Liver (tissue), 8 donors: ENCODE measurements at regions not wholly inside any gene's neighbourhood (a gene's known extent, or its start where the extent isn't known, plus 50 kb on each side); places are given as distances from the start of the nearest gene placed in this dataset.

ENCODE experiments used
- DNase-seq: peaks from one replicate; pipeline ENCODE4 v3.0.0-alpha.2; 2017; ENCODE audit warnings: low spot score
- H3K27ac ChIP-seq, 2 donors: one replicate each; pipeline ENCODE4 v1.7.0; 2013; ENCODE audit warnings: inconsistent platforms in 2 of 2, low read length in 2 of 2, control low read depth in 1 of 2, low read depth in 1 of 2, mild to moderate bottlenecking in 1 of 2
- H3K27me3 ChIP-seq, 4 donors: one replicate each; pipeline versions ENCODE4 v1.6.1 to v1.7.0; 2013; ENCODE audit warnings: low read length in 3 of 4, inconsistent platforms in 1 of 4, mild to moderate bottlenecking in 1 of 4, moderate library complexity in 1 of 4; ENCODE audit not compliant: control insufficient read depth in 4 of 4, insufficient read depth in 4 of 4
- H3K36me3 ChIP-seq, 4 donors: one replicate each; pipeline versions ENCODE4 v1.6.1 to v1.7.0; 2013; ENCODE audit warnings: low read length in 3 of 4, mild to moderate bottlenecking in 3 of 4, low read depth in 1 of 4, moderate library complexity in 1 of 4; ENCODE audit not compliant: control insufficient read depth in 4 of 4, insufficient read depth in 3 of 4
- H3K4me1 ChIP-seq, 4 donors: one replicate each; pipeline versions ENCODE4 v1.6.1 to v1.7.0; 2013; ENCODE audit warnings: low read length in 3 of 4, mild to moderate bottlenecking in 3 of 4, moderate library complexity in 1 of 4; ENCODE audit not compliant: control insufficient read depth in 4 of 4, insufficient read depth in 4 of 4
- H3K4me3 ChIP-seq, 3 donors: one replicate each; pipeline versions ENCODE4 v1.6.1 to v1.7.0; 2013; ENCODE audit warnings: low read length in 3 of 3, control low read depth in 1 of 3, low read depth in 1 of 3, mild to moderate bottlenecking in 1 of 3
- H3K9ac ChIP-seq, 2 donors: one replicate each; pipeline ENCODE4 v1.7.0; 2013; ENCODE audit warnings: low read length in 2 of 2, mild to moderate bottlenecking in 2 of 2, moderate library complexity in 2 of 2, control low read depth in 1 of 2, low read depth in 1 of 2
- H3K9me3 ChIP-seq, 4 donors: one replicate each; pipeline versions ENCODE4 v1.6.1 to v1.7.0; 2013; ENCODE audit warnings: low read length in 3 of 4; ENCODE audit not compliant: control insufficient read depth in 4 of 4
- ATF3 ChIP-seq: IDR thresholded peaks from 2 replicates; pipeline ENCODE4 v1.6.1; 2016; ENCODE audit warnings: antibody characterized with exemption
- CTCF ChIP-seq: fragments of 150-350 bp; IDR thresholded peaks from 2 replicates; pipeline ENCODE4 v1.5.1; 2017; ENCODE audit warnings: improper control_type of control experiment, low read depth, low read length; ENCODE audit not compliant: missing input control
- EGR1 ChIP-seq, 2 donors: IDR thresholded peaks; 2 replicates each; pipeline ENCODE4 v1.6.1; 2016 to 2018; ENCODE audit warnings: antibody characterized with exemption in 2 of 2, low read depth in 2 of 2
- FOXA1 ChIP-seq: IDR thresholded peaks from 2 replicates; pipeline ENCODE4 v1.6.1; 2016; ENCODE audit warnings: antibody characterized with exemption
- FOXA2 ChIP-seq: IDR thresholded peaks from 2 replicates; pipeline ENCODE4 v1.6.1; 2016; ENCODE audit warnings: antibody characterized with exemption
- GABPA ChIP-seq, 2 donors: IDR thresholded peaks in 1 of 2; conservative IDR thresholded peaks in 1 of 2; 2 replicates each; pipeline ENCODE4 v1.6.1; 2016; ENCODE audit warnings: antibody characterized with exemption in 2 of 2, mild to moderate bottlenecking in 1 of 2, moderate library complexity in 1 of 2
- HNF4A ChIP-seq, 2 donors: conservative IDR thresholded peaks; 2 replicates each; pipeline ENCODE4 v1.6.1; 2016; ENCODE audit warnings: antibody characterized with exemption in 2 of 2, mild to moderate bottlenecking in 2 of 2
- HNF4G ChIP-seq: IDR thresholded peaks from 2 replicates; pipeline ENCODE4 v1.6.1; 2016; ENCODE audit warnings: antibody characterized with exemption
- JUND ChIP-seq, 2 donors: IDR thresholded peaks; 2 replicates each; pipeline ENCODE4 v1.6.1; 2016; ENCODE audit warnings: antibody characterized with exemption in 2 of 2
- MAX ChIP-seq: IDR thresholded peaks from 2 replicates; pipeline ENCODE4 v1.6.1; 2016; ENCODE audit warnings: antibody characterized with exemption
- NR2F2 ChIP-seq: IDR thresholded peaks from 2 replicates; pipeline ENCODE4 v1.6.1; 2016; ENCODE audit warnings: antibody characterized with exemption
- RAD21 ChIP-seq, 2 donors: IDR thresholded peaks; 2 replicates each; pipeline ENCODE4 v1.6.1; 2016; ENCODE audit warnings: antibody characterized with exemption in 2 of 2, mild to moderate bottlenecking in 2 of 2
- REST ChIP-seq: IDR thresholded peaks from 2 replicates; pipeline ENCODE4 v1.6.1; 2016; ENCODE audit warnings: antibody characterized with exemption, mild to moderate bottlenecking
- RXRA ChIP-seq, 2 donors: IDR thresholded peaks; 2 replicates each; pipeline ENCODE4 v1.6.1; 2017 to 2018; ENCODE audit warnings: antibody characterized with exemption in 2 of 2, mild to moderate bottlenecking in 1 of 2
- SP1 ChIP-seq: IDR thresholded peaks from 2 replicates; pipeline ENCODE4 v1.6.1; 2018; ENCODE audit warnings: antibody characterized with exemption, mild to moderate bottlenecking
- TAF1 ChIP-seq: conservative IDR thresholded peaks from 2 replicates; pipeline ENCODE4 v1.6.1; 2016; ENCODE audit warnings: antibody characterized with exemption, mild to moderate bottlenecking
- YY1 ChIP-seq: IDR thresholded peaks from 2 replicates; pipeline ENCODE4 v1.6.1; 2016; ENCODE audit warnings: antibody characterized with exemption, mild to moderate bottlenecking
- ZBTB33 ChIP-seq: IDR thresholded peaks from 2 replicates; pipeline ENCODE4 v1.6.1; 2016; ENCODE audit warnings: antibody characterized with exemption
- WGBS: extraction: QIAGEN DNeasy Blood & Tissue Kit; methylation state at CpG from one replicate; pipeline ENCODE4 v1.1.7; 2013; 5-methylcytosine and 5-hydroxymethylcytosine counted together
- donor health status: healthy.
- donor health status: healthy.
- donor health status: healthy.
- donor health status: healthy.
- donor health status: healthy.

GRCh38 chr1:84090447-84091245 is 53.4 kb upstream of the PRKACB start:
- Histone ChIP-seq H3K27ac (peak overlapping the region in 1 of 2 donors; percentile 67), H3K36me3 (no peaks in the 10 kb centered on the region), H3K9ac (peak overlapping the region in 1 of 2 donors; percentile 69), H3K4me3 (peak overlapping the region in 2 of 3 donors; percentile 34 to 47), H3K27me3 (no peaks in the 10 kb centered on the region), H3K4me1 (peaks cover 0 to 4% (median 3%) of the 10 kb centered on the region in 4 donors), H3K9me3 (no peaks in the 10 kb centered on the region)
- DNase-seq = no peak
- TF ChIP-seq MAX = no peak
- TF ChIP-seq NR2F2 = no peak
- TF ChIP-seq ATF3 = no peak
- TF ChIP-seq RAD21 (IDR thresholded peaks at IDR 0.05) = no peak
- no peak for TF ChIP-seq GABPA (IDR thresholded peaks at IDR 0.05 in 1 of 2, conservative IDR thresholded peaks at IDR 0.05 in 1 of 2)
- no peak for TF ChIP-seq FOXA2
- no peak for TF ChIP-seq YY1
- no peak for TF ChIP-seq EGR1 (IDR thresholded peaks at IDR 0.05; ENCODE audit: low read depth in 2 of 2)
- no peak for TF ChIP-seq TAF1
- no peak for TF ChIP-seq FOXA1
- no peak for TF ChIP-seq REST
- no peak for TF ChIP-seq JUND (IDR thresholded peaks at IDR 0.05)
- TF ChIP-seq ZBTB33 = no peak
- no peak for TF ChIP-seq HNF4A (conservative IDR thresholded peaks at IDR 0.05)
- no peak for TF ChIP-seq CTCF
- no peak for TF ChIP-seq RXRA (IDR thresholded peaks at IDR 0.05)
- no peak for TF ChIP-seq SP1
- TF ChIP-seq HNF4G = no peak
- 18% methylated on average over 3 of the region's 3 CpGs for WGBS
